Neural cell (in vitro differentiated cells): ENCODE measurements at regions not wholly inside any gene's neighbourhood (a gene's known extent, or its start where the extent isn't known, plus 50 kb on each side); places are given as distances from the start of the nearest gene placed in this dataset.

ENCODE experiments used
- H2AFZ ChIP-seq: fragments of 200-600, 300-800 bp; sonication (generic), shearing (Covaris generic); 2 replicates; pipeline ENCODE4 v1.6.0; 2014; ENCODE audit warnings: low read depth, mild to moderate bottlenecking, antibody characterized with exemption, low read length, moderate library complexity
- H3F3A ChIP-seq: fragments of 200-600 bp; shearing (Covaris generic); 2 replicates; pipeline ENCODE4 v1.6.1; 2016; ENCODE audit warnings: mild to moderate bottlenecking, moderate library complexity, mixed read lengths, antibody characterized with exemption, low read length; ENCODE audit not compliant: insufficient read depth, poor library complexity, severe bottlenecking
- H3K27ac ChIP-seq: fragments of 200-600, 300-800 bp; sonication (generic), shearing (Covaris generic); 2 replicates; pipeline ENCODE4 v1.5.1; 2014; ENCODE audit warnings: mild to moderate bottlenecking, low read length, moderate library complexity
- H3K27me3 ChIP-seq: fragments of 300-800, 200-600 bp; sonication (generic), shearing (Covaris generic); 2 replicates; pipeline ENCODE4 v1.6.0; 2014; ENCODE audit warnings: mild to moderate bottlenecking, low read depth, low read length, moderate library complexity; ENCODE audit not compliant: insufficient read depth
- H3K36me3 ChIP-seq: fragments of 300-800, 200-600 bp; sonication (generic), shearing (Covaris generic); 2 replicates; pipeline ENCODE4 v1.5.1; 2014; ENCODE audit warnings: mild to moderate bottlenecking, antibody characterized with exemption, low read length, moderate library complexity; ENCODE audit not compliant: insufficient read depth
- H3K4me2 ChIP-seq: fragments of 300-800, 200-600 bp; sonication (generic), shearing (Covaris generic); 2 replicates; pipeline ENCODE4 v1.6.0; 2014; ENCODE audit warnings: mild to moderate bottlenecking, low read length
- H3K4me3 ChIP-seq: fragments of 300-800, 200-600 bp; sonication (generic), shearing (Covaris generic); 2 replicates; pipeline ENCODE4 v1.5.1; 2014; ENCODE audit warnings: mild to moderate bottlenecking, low read length, moderate library complexity
- H3K79me2 ChIP-seq: fragments of 200-600 bp; shearing (Covaris generic); replicated peaks from 2 replicates; pipeline ENCODE4 v1.6.0; 2014; ENCODE audit warnings: mild to moderate bottlenecking, low read length, moderate library complexity; ENCODE audit not compliant: insufficient read depth
- H3K9ac ChIP-seq: fragments of 300-800, 200-600 bp; sonication (generic), shearing (Covaris generic); 2 replicates; pipeline ENCODE4 v1.6.1; 2016; ENCODE audit warnings: mild to moderate bottlenecking, low read length, mixed read lengths
- H3K9me2 ChIP-seq: fragments of 200-600 bp; shearing (Covaris generic); 2 replicates; pipeline ENCODE4 v1.6.1; 2016; ENCODE audit warnings: mild to moderate bottlenecking, low read length, mixed read lengths; ENCODE audit not compliant: insufficient read depth
- H3K9me3 ChIP-seq: fragments of 200-600, 300-800 bp; sonication (generic), shearing (Covaris generic); 2 replicates; pipeline ENCODE4 v1.6.1; 2016; ENCODE audit warnings: mild to moderate bottlenecking, mixed run types, low read length, moderate library complexity, mixed read lengths
- H4K20me1 ChIP-seq: fragments of 200-600 bp; shearing (Covaris generic); 2 replicates; pipeline ENCODE4 v1.6.1; 2016; ENCODE audit warnings: mild to moderate bottlenecking, mixed run types; ENCODE audit not compliant: insufficient read depth
- EP300 ChIP-seq: fragments of 450-650 bp; conservative IDR thresholded peaks from 2 replicates; pipeline ENCODE4 v1.6.1; 2014; ENCODE audit warnings: antibody characterized with exemption, mild to moderate bottlenecking, moderate library complexity; ENCODE audit not compliant: poor library complexity, severe bottlenecking
- EZH2 ChIP-seq: fragments of 200-600, 300-800 bp; shearing (Covaris generic), sonication (generic); IDR thresholded peaks from 2 replicates; pipeline ENCODE4 v1.6.1; 2014; ENCODE audit warnings: antibody characterized with exemption, low read length, borderline replicate concordance, mild to moderate bottlenecking; ENCODE audit not compliant: insufficient read depth, poor library complexity, severe bottlenecking
- MXI1 ChIP-seq: fragments of 450-650 bp; conservative IDR thresholded peaks from 2 replicates; pipeline ENCODE4 v1.6.1; 2014; ENCODE audit warnings: antibody characterized with exemption, mild to moderate bottlenecking; ENCODE audit not compliant: poor library complexity, severe bottlenecking
- POLR2AphosphoS5 ChIP-seq: IDR thresholded peaks from 2 replicates; pipeline ENCODE4 v1.6.1; 2012
- RAD21 ChIP-seq: fragments of 450-650 bp; conservative IDR thresholded peaks from 2 replicates; pipeline ENCODE4 v1.6.1; 2014; ENCODE audit warnings: antibody characterized with exemption, mild to moderate bottlenecking, moderate library complexity
- SMC3 ChIP-seq: fragments of 450-650 bp; conservative IDR thresholded peaks from 2 replicates; pipeline ENCODE4 v1.6.1; 2014; ENCODE audit warnings: antibody characterized with exemption, mild to moderate bottlenecking, moderate library complexity; ENCODE audit not compliant: poor library complexity
- TAF1 ChIP-seq: IDR thresholded peaks from 2 replicates; pipeline ENCODE4 v1.6.1; 2012; ENCODE audit warnings: low read depth
- TF ChIP-seq, protein P1 (sequence below): IDR thresholded peaks from 2 replicates; pipeline ENCODE4 v1.6.1; 2012; ENCODE audit warnings: borderline replicate concordance
- TF ChIP-seq, protein P2 (sequence below): fragments of 450-650 bp; IDR thresholded peaks from 2 replicates; pipeline ENCODE4 v1.5.1; 2014; ENCODE audit warnings: antibody characterized with exemption, mild to moderate bottlenecking, moderate library complexity; ENCODE audit not compliant: poor library complexity, severe bottlenecking

GRCh38 chr22:27454807-27455450, 346.6 kb downstream of the MN1 start:
- Histone ChIP-seq H3F3A (no peaks in the 10 kb centered on the region), H4K20me1 (no peaks in the 10 kb centered on the region), H3K36me3 (no peaks in the 10 kb centered on the region), H3K4me3 (no peak overlapping the region), H3K9ac (no peak overlapping the region), H3K79me2 (no peaks in the 10 kb centered on the region), H3K4me2 (no peak overlapping the region), H3K9me3 (no peaks in the 10 kb centered on the region), H2AFZ (no peak overlapping the region), H3K9me2 (no peaks in the 10 kb centered on the region), H3K27me3 (no peaks in the 10 kb centered on the region), H3K27ac (no peak overlapping the region)
- TF ChIP-seq EP300 (no peak), EZH2 (no peak), TAF1 (no peak), RAD21 (no peak), MXI1 (no peak), SMC3 (no peak), POLR2AphosphoS5 (no peak)
- TF ChIP-seq, protein P1, sequence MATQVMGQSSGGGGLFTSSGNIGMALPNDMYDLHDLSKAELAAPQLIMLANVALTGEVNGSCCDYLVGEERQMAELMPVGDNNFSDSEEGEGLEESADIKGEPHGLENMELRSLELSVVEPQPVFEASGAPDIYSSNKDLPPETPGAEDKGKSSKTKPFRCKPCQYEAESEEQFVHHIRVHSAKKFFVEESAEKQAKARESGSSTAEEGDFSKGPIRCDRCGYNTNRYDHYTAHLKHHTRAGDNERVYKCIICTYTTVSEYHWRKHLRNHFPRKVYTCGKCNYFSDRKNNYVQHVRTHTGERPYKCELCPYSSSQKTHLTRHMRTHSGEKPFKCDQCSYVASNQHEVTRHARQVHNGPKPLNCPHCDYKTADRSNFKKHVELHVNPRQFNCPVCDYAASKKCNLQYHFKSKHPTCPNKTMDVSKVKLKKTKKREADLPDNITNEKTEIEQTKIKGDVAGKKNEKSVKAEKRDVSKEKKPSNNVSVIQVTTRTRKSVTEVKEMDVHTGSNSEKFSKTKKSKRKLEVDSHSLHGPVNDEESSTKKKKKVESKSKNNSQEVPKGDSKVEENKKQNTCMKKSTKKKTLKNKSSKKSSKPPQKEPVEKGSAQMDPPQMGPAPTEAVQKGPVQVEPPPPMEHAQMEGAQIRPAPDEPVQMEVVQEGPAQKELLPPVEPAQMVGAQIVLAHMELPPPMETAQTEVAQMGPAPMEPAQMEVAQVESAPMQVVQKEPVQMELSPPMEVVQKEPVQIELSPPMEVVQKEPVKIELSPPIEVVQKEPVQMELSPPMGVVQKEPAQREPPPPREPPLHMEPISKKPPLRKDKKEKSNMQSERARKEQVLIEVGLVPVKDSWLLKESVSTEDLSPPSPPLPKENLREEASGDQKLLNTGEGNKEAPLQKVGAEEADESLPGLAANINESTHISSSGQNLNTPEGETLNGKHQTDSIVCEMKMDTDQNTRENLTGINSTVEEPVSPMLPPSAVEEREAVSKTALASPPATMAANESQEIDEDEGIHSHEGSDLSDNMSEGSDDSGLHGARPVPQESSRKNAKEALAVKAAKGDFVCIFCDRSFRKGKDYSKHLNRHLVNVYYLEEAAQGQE: no peak
- TF ChIP-seq, protein P2, sequence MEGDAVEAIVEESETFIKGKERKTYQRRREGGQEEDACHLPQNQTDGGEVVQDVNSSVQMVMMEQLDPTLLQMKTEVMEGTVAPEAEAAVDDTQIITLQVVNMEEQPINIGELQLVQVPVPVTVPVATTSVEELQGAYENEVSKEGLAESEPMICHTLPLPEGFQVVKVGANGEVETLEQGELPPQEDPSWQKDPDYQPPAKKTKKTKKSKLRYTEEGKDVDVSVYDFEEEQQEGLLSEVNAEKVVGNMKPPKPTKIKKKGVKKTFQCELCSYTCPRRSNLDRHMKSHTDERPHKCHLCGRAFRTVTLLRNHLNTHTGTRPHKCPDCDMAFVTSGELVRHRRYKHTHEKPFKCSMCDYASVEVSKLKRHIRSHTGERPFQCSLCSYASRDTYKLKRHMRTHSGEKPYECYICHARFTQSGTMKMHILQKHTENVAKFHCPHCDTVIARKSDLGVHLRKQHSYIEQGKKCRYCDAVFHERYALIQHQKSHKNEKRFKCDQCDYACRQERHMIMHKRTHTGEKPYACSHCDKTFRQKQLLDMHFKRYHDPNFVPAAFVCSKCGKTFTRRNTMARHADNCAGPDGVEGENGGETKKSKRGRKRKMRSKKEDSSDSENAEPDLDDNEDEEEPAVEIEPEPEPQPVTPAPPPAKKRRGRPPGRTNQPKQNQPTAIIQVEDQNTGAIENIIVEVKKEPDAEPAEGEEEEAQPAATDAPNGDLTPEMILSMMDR: no peak

- Histone ChIP-seq H3K9ac (no peak overlapping the region), H3K4me3 (no peak overlapping the region), H3K79me2 (no peaks in the 10 kb centered on the region), H3K4me2 (no peak overlapping the region), H3K36me3 (no peaks in the 10 kb centered on the region), H3K9me3 (no peaks in the 10 kb centered on the region), H2AFZ (no peak overlapping the region), H3F3A (no peaks in the 10 kb centered on the region), H3K27ac (no peak overlapping the region), H3K27me3 (no peaks in the 10 kb centered on the region), H4K20me1 (no peaks in the 10 kb centered on the region), H3K9me2 (no peaks in the 10 kb centered on the region)
- TF ChIP-seq TAF1 (no peak), SMC3 (no peak), RAD21 (no peak), EZH2 (no peak)
- TF ChIP-seq, protein P2: no peak
Observed at GRCh38 chr22:27455526-27455925, 346.0 kb downstream of the MN1 start.
